ENCODE measurements at regions not wholly inside any gene's neighbourhood (a gene's known extent, or its start where the extent isn't known, plus 50 kb on each side); places are given as distances from the start of the nearest gene placed in this dataset.

GRCh38 chr12:115416869-115417268 is 732.9 kb upstream of the TBX3 start:
- DNase-seq: no peak

GRCh38 chr12:115413626-115414025 is 729.7 kb upstream of the TBX3 start:
- DNase-seq: no peak

- no peak for DNase-seq
These were observed 728.9 kb upstream of the TBX3 start for GRCh38 chr12:115412831-115413230.

DNA sequence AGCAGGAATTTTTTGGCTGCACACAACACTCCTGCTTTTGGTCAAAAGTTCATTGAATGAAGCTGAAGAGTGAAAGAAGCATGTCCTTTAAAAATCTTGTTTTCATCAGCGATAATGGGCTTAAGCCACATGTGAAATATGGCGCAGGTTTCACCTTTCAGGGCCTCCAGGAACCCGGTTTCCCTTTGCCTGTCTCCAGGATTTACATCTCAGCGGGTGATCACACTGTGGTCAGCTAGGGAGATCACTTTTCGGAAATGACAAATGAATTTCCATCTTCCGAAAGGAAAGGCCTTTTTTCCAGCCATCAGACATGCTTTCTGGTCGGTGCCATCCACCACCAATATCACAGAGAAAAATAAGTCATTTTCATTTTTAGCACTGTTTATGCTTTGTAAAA is 727.1 kb upstream of the TBX3 start:
- DNase-seq: no peak

GRCh38 chr12:115408642-115409041 is 724.7 kb upstream of the TBX3 start:
- DNase-seq: no peak

- DNase-seq: no peak
These were observed 723.7 kb upstream of the TBX3 start for GRCh38 chr12:115407723-115408122.

GRCh38 chr12:115407036-115407435 is 723.1 kb upstream of the TBX3 start:
- DNase-seq: no peak

- no peak for DNase-seq
These were observed 721.5 kb upstream of the TBX3 start for GRCh38 chr12:115405471-115405860.

DNA sequence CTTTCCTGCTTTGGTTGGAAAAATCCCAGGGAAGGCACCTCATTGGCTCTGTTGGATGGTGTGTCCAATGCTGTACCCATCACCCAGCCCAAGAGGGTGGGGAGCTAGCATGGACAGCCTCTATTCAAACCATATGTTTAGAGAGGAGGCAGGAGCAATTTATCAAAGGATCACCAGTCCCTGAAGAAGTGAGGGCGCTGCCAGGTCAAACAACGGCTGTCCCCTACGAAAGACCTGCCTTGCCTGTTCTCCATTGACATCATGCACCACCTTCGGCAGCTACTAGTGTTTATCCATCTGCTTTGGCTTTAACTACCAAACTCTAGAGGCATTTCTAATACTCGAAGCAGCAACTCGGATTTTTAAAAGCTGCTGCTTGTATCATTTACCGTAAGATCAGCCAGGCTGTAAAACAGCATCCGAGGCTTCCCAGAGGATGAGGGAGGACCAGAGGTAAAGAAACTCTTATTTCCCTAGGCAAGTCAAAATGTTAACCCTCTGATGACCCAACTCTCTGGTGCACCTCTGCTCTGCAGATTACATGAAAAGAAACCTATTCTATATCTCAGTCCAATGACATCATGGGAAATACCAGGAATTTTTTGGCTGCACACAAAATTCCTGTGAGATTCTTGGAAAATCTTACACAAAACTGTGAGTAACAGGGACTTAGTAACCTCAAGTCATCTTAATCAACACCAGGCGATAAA is 720.9 kb upstream of the TBX3 start:
- no peak for DNase-seq

DNA sequence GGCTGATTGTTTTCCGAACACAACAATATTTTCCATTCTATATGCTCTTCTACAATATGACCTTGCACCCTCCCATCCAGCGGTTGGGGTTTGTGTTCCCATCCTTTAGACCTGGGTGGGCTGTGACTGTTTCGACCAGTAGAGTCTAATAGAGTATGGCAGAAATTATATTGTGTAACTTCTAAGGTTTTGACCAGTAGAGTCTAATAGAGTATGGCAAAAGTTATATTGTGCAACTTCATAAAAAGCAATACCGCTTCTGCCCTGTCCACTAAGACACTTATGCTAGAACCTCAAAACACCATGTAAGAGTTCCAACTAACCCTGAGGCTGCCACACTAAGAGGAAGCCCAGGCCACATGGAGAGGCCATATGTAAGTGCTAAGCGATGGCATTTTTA is 719.7 kb upstream of the TBX3 start:
- DNase-seq: no peak

DNA sequence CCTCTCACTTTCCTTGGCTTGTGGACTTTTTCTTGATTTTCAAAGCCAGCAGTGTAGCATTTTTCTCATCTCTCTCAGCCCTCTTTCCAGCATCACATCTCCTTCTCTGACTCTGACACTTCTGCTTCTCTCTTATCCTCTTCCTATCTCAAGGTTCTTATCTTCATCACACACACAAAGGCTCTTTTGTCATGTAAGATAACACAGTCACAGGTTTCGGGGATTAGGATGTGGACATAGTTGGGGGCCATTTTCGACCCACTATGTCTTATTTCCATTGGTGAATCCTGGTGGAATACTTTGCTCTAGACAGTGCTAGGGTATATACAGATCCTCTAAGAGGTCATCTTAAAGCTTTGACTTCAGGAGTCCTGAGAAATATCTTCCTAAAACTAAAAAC is 719.3 kb upstream of the TBX3 start:
- no peak for DNase-seq

- no peak for DNase-seq
These were observed 718.6 kb upstream of the TBX3 start for GRCh38 chr12:115402443-115403180.

- DNase-seq: no peak
These were observed 717.8 kb upstream of the TBX3 start for GRCh38 chr12:115401761-115402160.

- DNase-seq: no peak
These were observed 716.0 kb upstream of the TBX3 start for GRCh38 chr12:115400011-115400410.

GRCh38 chr12:115398311-115398781 is 714.4 kb upstream of the TBX3 start:
- no peak for DNase-seq

DNA sequence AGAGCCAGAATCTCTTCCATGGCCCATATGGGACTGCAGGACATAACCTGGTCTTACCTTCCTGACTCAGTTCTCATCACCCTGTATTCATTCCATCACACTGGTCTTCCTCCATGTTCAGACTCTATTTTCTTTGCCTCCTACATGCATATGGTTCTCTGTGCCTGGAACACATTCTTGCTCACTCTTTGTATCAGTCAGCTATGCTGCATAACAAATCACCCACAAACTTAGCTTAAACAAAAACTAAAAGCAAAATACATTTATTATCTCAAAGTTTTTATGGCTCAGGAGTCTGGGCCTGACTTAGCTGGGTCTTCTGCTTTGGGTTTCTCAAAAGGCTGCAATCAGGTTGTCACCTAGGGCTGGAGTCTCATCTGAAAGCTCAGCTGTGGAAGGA is 712.6 kb upstream of the TBX3 start:
- DNase-seq: no peak

DNA sequence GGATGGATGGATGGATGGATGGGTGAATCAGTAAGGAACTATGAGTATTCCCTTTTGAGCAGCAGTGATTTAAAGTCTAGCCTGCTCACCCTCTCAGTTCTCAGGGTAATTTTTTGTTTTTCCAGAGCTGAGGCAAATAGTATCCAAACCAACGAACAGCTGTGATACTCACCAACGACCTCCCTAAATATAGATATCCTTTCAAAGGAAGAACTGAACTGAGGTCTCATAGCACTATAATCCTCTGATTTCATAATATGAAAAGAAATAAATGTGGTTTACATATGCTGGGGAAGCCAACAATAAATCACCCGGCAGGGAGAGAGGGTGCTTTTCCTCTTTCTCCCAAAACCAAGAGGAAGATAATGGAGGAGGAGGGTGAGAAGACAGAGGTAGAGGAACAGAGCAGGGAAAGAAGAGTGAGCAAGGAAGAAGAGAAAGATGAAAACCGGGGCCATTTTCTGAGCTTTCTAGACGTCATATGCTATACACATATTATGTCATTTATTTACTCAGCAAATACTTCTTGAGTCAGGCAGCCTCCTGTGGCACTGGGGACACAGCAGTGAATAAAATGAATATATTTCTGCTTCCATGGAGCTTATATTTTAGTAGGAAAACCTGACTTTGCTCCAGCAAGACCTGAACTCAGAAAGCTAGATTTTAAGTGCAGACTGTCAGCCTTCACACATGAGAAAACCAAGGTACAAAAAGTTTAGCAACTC is 710.7 kb upstream of the TBX3 start:
- no peak for DNase-seq

- DNase-seq: no peak
These were observed 704.2 kb upstream of the TBX3 start for GRCh38 chr12:115388139-115388538.

GRCh38 chr12:115387467-115387901 is 703.5 kb upstream of the TBX3 start:
- no peak for DNase-seq

GRCh38 chr12:115386946-115387345 is 703.0 kb upstream of the TBX3 start:
- no peak for DNase-seq

GRCh38 chr12:115385141-115385540 is 701.2 kb upstream of the TBX3 start:
- DNase-seq: no peak

- DNase-seq: no peak
These were observed 700.4 kb upstream of the TBX3 start for GRCh38 chr12:115384391-115384790.

- no peak for DNase-seq
These were observed 699.7 kb upstream of the TBX3 start for GRCh38 chr12:115383668-115384067.

DNA sequence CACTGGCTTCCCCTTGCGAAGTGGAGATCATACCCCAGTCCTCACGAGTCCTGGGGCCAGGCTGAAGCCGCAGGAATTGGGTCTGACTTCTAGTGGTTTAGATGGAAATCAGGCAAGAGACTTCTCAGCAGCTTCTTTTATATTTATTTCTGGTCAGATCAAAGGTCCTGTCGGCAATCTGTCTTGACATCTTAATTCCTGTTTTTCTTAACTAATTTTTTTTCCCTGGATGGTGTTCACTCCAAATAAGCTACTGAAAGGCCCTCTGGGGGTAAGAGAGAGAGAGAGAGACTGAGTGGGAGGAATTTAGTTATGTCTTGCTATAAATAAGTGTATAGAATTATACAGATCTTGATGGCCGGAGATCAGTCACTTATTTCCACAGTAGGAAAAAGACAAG is 698.7 kb upstream of the TBX3 start:
- DNase-seq: no peak

All from NCI-H2227 treated with DMSO at 0.1 percent for 48 hours (cell line).